GM04504 (cell line): ENCODE measurements at regions not wholly inside any gene's neighbourhood (a gene's known extent, or its start where the extent isn't known, plus 50 kb on each side); places are given as distances from the start of the nearest gene placed in this dataset.
"Not testable (repeated sequence)": the region's sequence is repeated elsewhere in the genome, so short reads cannot be mapped to it uniquely, and the experiment has no call there.

Experiments used
- DNase-seq: peaks from one replicate; pipeline ENCODE4 v3.0.0-alpha.2; 2012; ENCODE audit warnings: low read depth

- DNase-seq = no peak
Measured at GRCh38 chr5:105922080-105922479, 1748.7 kb downstream of the EFNA5 start.

- no peak for DNase-seq
Measured at GRCh38 chr5:105917189-105917588, 1753.5 kb downstream of the EFNA5 start.

- DNase-seq = no peak
Measured at GRCh38 chr5:105907016-105907415, 1763.7 kb downstream of the EFNA5 start.

- no peak for DNase-seq
Measured at GRCh38 chr5:105905392-105905791, 1765.3 kb downstream of the EFNA5 start.

GRCh38 chr5:105903069-105903468, 1767.7 kb downstream of the EFNA5 start:
- DNase-seq = no peak

- DNase-seq = no peak
Measured at GRCh38 chr5:105899726-105900125, 1771.0 kb downstream of the EFNA5 start.

GRCh38 chr5:105898183-105898582, 1772.6 kb downstream of the EFNA5 start:
- DNase-seq = no peak

- no peak for DNase-seq
Measured at GRCh38 chr5:105885266-105885665, 1785.5 kb downstream of the EFNA5 start.

GRCh38 chr5:105882956-105883481, 1787.7 kb downstream of the EFNA5 start:
- DNase-seq = no peak

- no peak for DNase-seq
Measured at GRCh38 chr5:105878402-105878801, 1792.3 kb downstream of the EFNA5 start.

GRCh38 chr5:105877592-105877991, 1793.1 kb downstream of the EFNA5 start:
- DNase-seq = no peak

- DNase-seq = no peak
Measured at GRCh38 chr5:105874316-105874715, 1796.4 kb downstream of the EFNA5 start.

- no peak for DNase-seq
Measured at GRCh38 chr5:105872569-105873270, 1798.0 kb downstream of the EFNA5 start.

GRCh38 chr5:105868038-105868780, 1802.5 kb downstream of the EFNA5 start:
- no peak for DNase-seq

- DNase-seq = no peak
Measured at GRCh38 chr5:105865834-105866233, 1804.9 kb downstream of the EFNA5 start.

GRCh38 chr5:105859350-105859749, 1811.4 kb downstream of the EFNA5 start:
- DNase-seq = not testable (repeated sequence)

- no peak for DNase-seq
Measured at GRCh38 chr5:105849701-105850100, 1821.0 kb downstream of the EFNA5 start.

- DNase-seq = no peak
Measured at GRCh38 chr5:105840800-105841199, 1829.9 kb downstream of the EFNA5 start.

GRCh38 chr5:105836887-105837286, 1833.8 kb downstream of the EFNA5 start:
- no peak for DNase-seq

- DNase-seq = peak; percentile 3
Measured at GRCh38 chr5:105836268-105836667, 1834.5 kb downstream of the EFNA5 start.

GRCh38 chr5:105828821-105829220, 1841.9 kb downstream of the EFNA5 start:
- DNase-seq = no peak

- DNase-seq = no peak
Measured at GRCh38 chr5:105821800-105822199, 1848.9 kb downstream of the EFNA5 start.

GRCh38 chr5:105817914-105818313, 1852.8 kb downstream of the EFNA5 start:
- peak; percentile 4 for DNase-seq
